Neural crest cell (in vitro differentiated cells): ENCODE measurements at regions not wholly inside any gene's neighbourhood (a gene's known extent, or its start where the extent isn't known, plus 50 kb on each side); places are given as distances from the start of the nearest gene placed in this dataset.
"Not testable (repeated sequence)": the region's sequence is repeated elsewhere in the genome, so short reads cannot be mapped to it uniquely, and the experiment has no call there.

ENCODE experiments used
- DNase-seq: peaks from one replicate; pipeline ENCODE4 v3.0.0; 2021; ENCODE audit warnings: low read depth, mixed read lengths, low spot score
- H3K27ac Mint-ChIP-seq: one replicate; pipeline ENCODE4 v1.8.0; 2021; ENCODE audit warnings: mild to moderate bottlenecking, mixed read lengths; ENCODE audit not compliant: unreplicated experiment
- H3K27me3 Mint-ChIP-seq: 2 replicates; pipeline ENCODE4 v1.8.0; 2021; ENCODE audit warnings: low read depth, mild to moderate bottlenecking, mixed read lengths
- H3K36me3 Mint-ChIP-seq: 2 replicates; pipeline ENCODE4 v1.8.0; 2021; ENCODE audit warnings: low read depth, mild to moderate bottlenecking, mixed read lengths
- H3K4me1 Mint-ChIP-seq: 2 replicates; pipeline ENCODE4 v1.8.0; 2021; ENCODE audit warnings: mixed read lengths
- H3K4me3 Mint-ChIP-seq: one replicate; pipeline ENCODE4 v1.8.0; 2021; ENCODE audit warnings: mild to moderate bottlenecking, mixed read lengths
- H3K9me3 Mint-ChIP-seq: 2 replicates; pipeline ENCODE4 v1.8.0; 2021; ENCODE audit warnings: mixed read lengths
- CTCF ChIP-seq: fragments of 200-600 bp; sonication (generic); conservative IDR thresholded peaks from 2 replicates; pipeline ENCODE4 v1.5.0; 2021; ENCODE audit warnings: antibody characterized with exemption, mild to moderate bottlenecking

GRCh38 chr9:115804206-115804605 lies 349.4 kb upstream of the PAPPA start:
- Mint-ChIP-seq H3K4me3 (no peak overlapping the region), H3K27ac (no peak overlapping the region), H3K36me3 (no peaks in the 10 kb centered on the region), H3K9me3 (no peaks in the 10 kb centered on the region), H3K27me3 (peaks cover 5% of the 10 kb centered on the region), H3K4me1 (no peaks in the 10 kb centered on the region)
- no peak for TF ChIP-seq CTCF
- DNase-seq: no peak

- Mint-ChIP-seq H3K4me3 (no peak overlapping the region), H3K27me3 (no peaks in the 10 kb centered on the region), H3K27ac (peak overlapping the region; percentile 73), H3K36me3 (no peaks in the 10 kb centered on the region), H3K4me1 (no peaks in the 10 kb centered on the region), H3K9me3 (no peaks in the 10 kb centered on the region)
- no peak for TF ChIP-seq CTCF
- DNase-seq: no peak
These were observed 345.5 kb upstream of the PAPPA start for GRCh38 chr9:115808108-115808507.

GRCh38 chr9:115808695-115809094 lies 344.9 kb upstream of the PAPPA start:
- H3K9me3 Mint-ChIP-seq: no peaks in the 10 kb centered on the region
- H3K27me3 Mint-ChIP-seq: no peaks in the 10 kb centered on the region
- H3K36me3 Mint-ChIP-seq: no peaks in the 10 kb centered on the region
- H3K4me3 Mint-ChIP-seq: no peak overlapping the region
- H3K4me1 Mint-ChIP-seq: no peaks in the 10 kb centered on the region
- TF ChIP-seq CTCF: no peak
- H3K27ac Mint-ChIP-seq: no peak overlapping the region
- DNase-seq: no peak

- no peak overlapping the region for H3K27ac Mint-ChIP-seq
- H3K9me3 Mint-ChIP-seq: no peaks in the 10 kb centered on the region
- no peak for TF ChIP-seq CTCF
- H3K4me3 Mint-ChIP-seq: no peak overlapping the region
- no peaks in the 10 kb centered on the region for H3K27me3 Mint-ChIP-seq
- DNase-seq: no peak
- H3K4me1 Mint-ChIP-seq: no peaks in the 10 kb centered on the region
- no peaks in the 10 kb centered on the region for H3K36me3 Mint-ChIP-seq
These were observed 343.4 kb upstream of the PAPPA start for GRCh38 chr9:115810166-115810565.

GRCh38 chr9:115814081-115814480 lies 339.5 kb upstream of the PAPPA start:
- no peak for TF ChIP-seq CTCF
- Mint-ChIP-seq H3K9me3 (peaks cover 2% of the 10 kb centered on the region), H3K27ac (no peak overlapping the region), H3K36me3 (no peaks in the 10 kb centered on the region), H3K27me3 (no peaks in the 10 kb centered on the region), H3K4me3 (no peak overlapping the region), H3K4me1 (no peaks in the 10 kb centered on the region)
- no peak for DNase-seq

- Mint-ChIP-seq H3K36me3 (no peaks in the 10 kb centered on the region), H3K4me1 (no peaks in the 10 kb centered on the region), H3K27ac (no peak overlapping the region), H3K4me3 (no peak overlapping the region), H3K9me3 (peaks cover 2% of the 10 kb centered on the region), H3K27me3 (no peaks in the 10 kb centered on the region)
- TF ChIP-seq CTCF: no peak
- DNase-seq: no peak
These were observed 337.8 kb upstream of the PAPPA start for GRCh38 chr9:115815786-115816185.

GRCh38 chr9:115818651-115819050 lies 334.9 kb upstream of the PAPPA start:
- not testable (repeated sequence) for DNase-seq, H3K4me1 Mint-ChIP-seq, H3K4me3 Mint-ChIP-seq, H3K9me3 Mint-ChIP-seq, H3K27ac Mint-ChIP-seq, H3K36me3 Mint-ChIP-seq, H3K27me3 Mint-ChIP-seq
